HG03097 (cell line): ENCODE measurements at regions not wholly inside any gene's neighbourhood (a gene's known extent, or its start where the extent isn't known, plus 50 kb on each side); places are given as distances from the start of the nearest gene placed in this dataset.
"Not testable (repeated sequence)": the region's sequence is repeated elsewhere in the genome, so short reads cannot be mapped to it uniquely, and the experiment has no call there.

Experiments used
- ATAC-seq: cut with Tn5 transposase; IDR thresholded peaks from one replicate; pipeline ENCODE4 v1.9.1; 2021; ENCODE audit not compliant: unreplicated experiment, low FRiP score

- no peak for ATAC-seq
These were observed 54.3 kb upstream of the ZNF469 start for GRCh38 chr16:88328313-88328980.

GRCh38 chr16:88329726-88330700, 52.7 kb upstream of the ZNF469 start:
- no peak for ATAC-seq

- ATAC-seq, result no peak
These were observed 51.5 kb upstream of the ZNF469 start for GRCh38 chr16:88330971-88331890.

GRCh38 chr16:88331989-88332920, 50.5 kb upstream of the ZNF469 start:
- no peak for ATAC-seq

GRCh38 chr16:88332921-88333825, 49.6 kb upstream of the ZNF469 start:
- not testable (repeated sequence) for ATAC-seq
